ENCODE measurements at regions not wholly inside any gene's neighbourhood (a gene's known extent, or its start where the extent isn't known, plus 50 kb on each side); places are given as distances from the start of the nearest gene placed in this dataset.

DNA sequence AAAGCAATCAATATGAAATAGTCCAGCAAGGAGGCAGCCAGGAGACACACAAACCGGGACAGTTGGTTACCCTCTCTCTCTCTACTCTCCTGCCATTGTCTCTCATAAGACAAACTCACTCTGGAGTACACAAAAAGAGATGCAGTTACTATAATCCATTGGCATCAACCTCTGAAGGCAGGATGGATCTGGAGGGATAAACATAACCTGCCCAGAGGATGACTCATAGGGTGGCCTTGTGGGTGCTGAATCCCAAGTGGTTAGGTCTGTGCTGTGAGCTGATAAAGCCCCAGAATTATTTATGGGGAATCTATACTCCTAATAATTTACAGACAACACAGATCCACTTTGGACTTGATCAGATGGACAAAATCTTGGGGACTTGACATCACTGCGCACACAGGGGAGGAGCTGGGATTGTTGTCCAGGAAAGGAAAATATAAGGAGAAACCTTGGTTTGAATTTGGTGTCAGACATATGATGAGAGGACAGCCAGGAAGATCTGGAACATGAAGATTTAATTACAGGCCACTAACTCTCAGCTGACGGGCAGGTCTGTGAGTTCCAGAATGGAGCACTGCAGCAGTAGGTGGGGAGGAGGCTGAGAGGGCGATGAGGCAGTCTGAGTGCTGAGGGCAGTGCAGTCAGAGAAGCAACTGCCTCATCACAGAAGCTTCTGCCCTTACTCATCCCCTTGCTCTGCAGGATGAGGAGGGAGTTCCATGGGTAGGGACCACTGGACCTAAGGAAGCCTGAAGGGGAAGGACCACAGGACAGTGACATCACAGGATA is 113.9 kb upstream of the PRSS58 start:
- no peak for DNase-seq (ENCODE audit: low spot score)

- DNase-seq (ENCODE audit: low spot score), result no peak
Observed at GRCh38 chr7:142365410-142365842, 107.6 kb upstream of the PRSS58 start.

DNA sequence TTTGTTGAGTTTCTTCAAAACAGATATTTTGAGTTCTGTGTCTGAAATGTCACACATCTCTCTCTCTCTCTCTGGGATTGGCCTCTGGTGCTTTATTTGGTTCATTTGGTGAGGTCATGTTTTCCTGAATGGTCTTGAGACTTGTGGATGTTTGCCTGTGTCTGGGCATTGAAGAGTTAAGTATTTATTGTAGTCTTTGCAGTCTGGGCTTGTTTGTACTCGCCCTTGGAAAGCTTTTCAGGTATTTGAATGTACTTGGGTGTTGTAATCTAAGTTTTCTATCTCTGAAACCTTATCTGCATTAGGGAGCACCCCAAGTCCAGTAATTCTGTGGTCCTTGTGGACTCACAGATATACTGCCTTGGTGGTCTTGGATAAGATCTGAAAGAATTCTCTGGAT is 106.7 kb upstream of the PRSS58 start:
- DNase-seq (ENCODE audit: low spot score), result no peak

DNA sequence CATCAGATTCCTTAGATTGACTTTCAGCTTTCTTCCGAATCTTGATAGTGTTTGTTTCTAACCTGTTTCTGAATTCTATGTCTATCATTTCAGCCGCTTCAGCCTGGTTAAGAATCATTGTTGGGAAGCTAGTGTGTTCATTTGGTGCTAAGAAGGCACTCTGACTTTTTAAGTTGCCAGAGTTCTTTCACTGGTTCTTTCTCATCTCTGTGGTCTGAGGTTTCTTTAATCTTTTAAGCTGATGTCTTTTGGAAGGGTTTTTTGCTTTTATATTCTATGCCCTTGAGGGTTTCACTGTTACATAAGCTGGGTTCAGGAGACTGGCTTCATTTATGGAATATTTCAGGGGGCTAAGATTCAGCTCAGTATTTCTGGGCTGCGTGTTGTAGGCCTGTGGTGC is 104.5 kb upstream of the PRSS58 start:
- DNase-seq (ENCODE audit: low spot score), result no peak

DNA sequence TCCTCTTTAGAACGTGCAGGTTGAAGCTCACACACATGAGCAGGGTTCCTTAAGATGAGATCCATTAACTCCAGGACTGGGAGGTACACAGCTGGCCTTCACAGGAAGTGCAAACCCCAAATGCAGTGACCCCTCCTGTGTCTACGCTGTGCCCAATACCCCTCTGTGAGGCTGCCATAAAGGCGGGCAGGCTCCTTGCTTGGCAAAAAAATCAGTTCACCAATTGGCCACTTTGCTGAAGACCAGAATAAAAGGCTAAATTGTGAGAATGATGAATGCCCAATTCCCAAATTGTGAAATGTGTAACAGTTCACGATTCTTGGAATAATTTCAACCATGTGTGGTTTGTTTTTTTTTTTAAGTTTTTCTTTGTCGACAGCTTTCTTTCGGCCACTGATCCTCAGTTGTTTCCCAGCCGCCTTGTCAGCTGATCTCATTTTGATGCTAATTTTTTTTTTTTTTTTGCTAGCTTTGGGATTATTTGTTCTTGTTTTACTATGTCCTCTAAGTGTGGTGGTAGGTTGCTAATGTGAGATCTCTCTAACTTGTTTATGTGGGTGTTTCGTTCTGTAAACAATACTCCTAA is 101.9 kb upstream of the PRSS58 start:
- no peak for DNase-seq (ENCODE audit: low spot score)

- peak; percentile 66 for DNase-seq (ENCODE audit: low spot score)
Observed at GRCh38 chr7:142357953-142358520, 100.2 kb upstream of the PRSS58 start.

DNA sequence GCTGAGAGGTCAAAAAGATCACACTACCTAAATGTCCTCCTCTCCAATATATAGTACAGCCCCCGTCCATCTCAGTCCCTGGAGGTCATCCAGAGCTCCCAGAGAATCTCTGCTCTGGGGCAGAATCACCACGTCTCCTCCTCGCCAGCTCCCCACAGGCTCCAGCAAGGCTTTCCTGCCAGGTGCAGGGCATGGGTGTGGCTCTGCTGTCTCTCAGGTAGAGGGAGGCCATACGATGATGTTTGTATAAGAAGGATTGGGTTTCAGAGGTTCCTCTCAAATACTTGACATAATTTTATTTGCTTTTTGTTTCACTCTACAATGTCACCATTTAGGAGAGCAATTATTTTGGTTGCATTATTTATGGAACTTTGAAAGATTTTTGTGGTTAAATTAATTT is 98.3 kb upstream of the PRSS58 start:
- no peak for DNase-seq (ENCODE audit: low spot score)

DNA sequence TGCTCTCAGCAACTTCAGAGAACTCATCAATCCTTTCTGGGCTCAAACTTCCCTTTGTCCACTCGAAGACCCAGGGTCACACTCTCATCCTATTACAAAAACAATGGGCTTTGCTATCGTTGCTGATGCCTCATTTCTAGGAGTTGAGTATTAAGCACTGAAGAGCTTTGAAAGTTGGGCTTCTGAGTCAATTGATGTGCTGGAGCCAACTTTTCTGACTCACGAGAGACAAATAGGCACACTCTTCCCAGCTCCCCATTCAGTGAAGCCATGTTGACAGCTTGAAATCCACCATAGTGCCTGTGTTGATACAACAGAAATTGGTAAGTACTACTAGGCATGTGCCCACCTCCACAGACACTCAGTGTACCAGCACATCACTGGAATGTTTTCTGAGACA is 97.5 kb upstream of the PRSS58 start:
- peak; percentile 48 for DNase-seq (ENCODE audit: low spot score)

- no peak for DNase-seq (ENCODE audit: low spot score)
Observed at GRCh38 chr7:142353147-142354060, 95.5 kb upstream of the PRSS58 start.

GRCh38 chr7:142352543-142352942 is 94.7 kb upstream of the PRSS58 start:
- DNase-seq (ENCODE audit: low spot score), result no peak

GRCh38 chr7:142351145-142351544 is 93.3 kb upstream of the PRSS58 start:
- DNase-seq (ENCODE audit: low spot score), result no peak

- no peak for DNase-seq (ENCODE audit: low spot score)
Observed at GRCh38 chr7:142349670-142350405, 92.0 kb upstream of the PRSS58 start.

DNA sequence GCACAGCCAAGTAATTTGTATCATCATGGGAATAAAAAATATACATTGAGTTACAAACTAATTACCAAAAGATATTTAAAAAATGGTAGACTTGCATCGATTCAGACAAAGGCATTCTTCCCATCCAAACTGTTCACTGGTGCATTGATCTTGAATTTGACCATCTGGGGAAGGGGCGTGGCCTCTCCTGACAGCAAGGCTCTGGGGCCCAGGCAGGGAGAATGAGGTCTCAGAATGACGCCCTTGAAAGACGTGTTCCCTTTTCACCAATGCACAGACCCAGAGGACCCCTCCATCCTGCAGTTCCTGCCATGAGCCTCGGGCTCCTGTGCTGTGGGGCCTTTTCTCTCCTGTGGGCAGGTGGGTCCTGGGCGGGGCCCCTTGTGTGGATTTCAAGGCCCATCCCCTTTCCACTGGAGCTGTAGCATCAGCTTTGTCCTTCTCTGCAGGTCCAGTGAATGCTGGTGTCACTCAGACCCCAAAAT is 91.1 kb upstream of the PRSS58 start:
- DNase-seq (ENCODE audit: low spot score), result no peak

GRCh38 chr7:142348100-142348499 is 90.2 kb upstream of the PRSS58 start:
- DNase-seq (ENCODE audit: low spot score), result no peak

GRCh38 chr7:142347091-142347490 is 89.2 kb upstream of the PRSS58 start:
- DNase-seq (ENCODE audit: low spot score), result no peak

- DNase-seq (ENCODE audit: low spot score), result no peak
Observed at GRCh38 chr7:142345811-142346210, 88.0 kb upstream of the PRSS58 start.

DNA sequence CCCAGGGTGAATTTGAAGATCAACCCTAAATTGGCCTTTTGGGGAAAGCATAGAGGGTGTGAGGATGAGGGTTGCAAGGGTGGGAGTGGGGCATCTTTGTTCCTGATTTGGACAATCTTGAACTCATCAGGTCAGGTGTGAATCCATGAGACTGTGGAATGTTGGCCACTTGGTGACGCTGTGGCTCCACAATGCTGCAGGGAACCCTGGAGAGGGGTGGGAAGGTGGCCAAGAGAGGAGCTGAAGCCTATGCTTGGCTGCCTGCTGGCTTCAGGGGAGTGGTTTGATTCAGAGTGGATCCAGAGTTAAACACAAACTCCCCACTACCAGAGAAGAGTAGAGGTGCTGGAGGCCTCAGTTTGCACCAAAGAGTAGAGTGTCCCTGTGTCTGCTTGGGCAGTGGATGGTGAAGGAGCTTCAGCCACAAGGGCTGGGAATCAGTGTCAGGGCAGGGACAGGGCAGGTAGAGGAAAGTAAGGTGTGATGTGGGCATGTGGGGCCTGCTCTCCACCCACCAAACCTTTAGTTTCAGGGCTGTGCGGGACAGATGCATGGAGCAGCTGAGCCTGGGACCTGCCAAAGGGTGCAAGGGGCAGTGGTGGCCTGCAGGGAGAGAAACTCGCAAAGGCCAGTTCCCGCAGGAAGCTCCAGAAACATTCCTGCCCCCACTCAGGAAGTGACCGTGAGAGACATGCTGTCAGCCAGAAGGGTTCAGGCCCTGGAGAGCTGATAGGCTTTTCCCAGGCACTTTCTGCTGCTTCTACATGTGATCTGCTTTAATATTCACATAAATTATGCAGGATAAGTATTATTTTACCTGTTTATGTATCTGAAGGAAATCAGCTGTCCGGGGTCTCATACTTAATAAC is 81.0 kb upstream of the PRSS58 start:
- DNase-seq (ENCODE audit: low spot score), result no peak

GRCh38 chr7:142337054-142338001 is 79.5 kb upstream of the PRSS58 start:
- no peak for DNase-seq (ENCODE audit: low spot score)

DNA sequence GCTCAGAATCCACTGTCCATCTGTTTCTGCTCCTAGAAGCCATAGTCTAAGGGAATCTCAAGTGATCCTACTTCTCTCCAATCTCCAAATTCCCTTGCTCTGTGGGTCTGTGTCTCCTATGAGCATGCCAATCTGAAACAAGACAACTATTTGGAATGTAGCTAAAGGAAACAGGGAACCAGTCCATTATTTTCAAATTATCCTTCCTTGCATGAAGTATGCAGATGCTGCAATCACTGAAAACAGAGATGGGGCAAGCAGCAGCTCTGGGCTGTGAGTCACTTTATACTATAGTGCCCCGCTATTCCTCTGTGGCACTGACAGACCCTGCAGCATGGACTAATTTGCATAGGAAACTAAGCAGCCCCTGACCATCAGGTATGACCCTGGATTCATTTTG is 76.9 kb upstream of the PRSS58 start:
- DNase-seq (ENCODE audit: low spot score), result no peak

All from GM03348 (cell line).